OCI-LY7 (cell line): ENCODE measurements at regions not wholly inside any gene's neighbourhood (a gene's known extent, or its start where the extent isn't known, plus 50 kb on each side); places are given as distances from the start of the nearest gene placed in this dataset.
A peak's percentile ranks its signal among the peaks of the same experiment; 100 is the strongest.

Source experiments
- BruUV-seq: library from RNA; stranded (reverse); fragments of 400-500 nt; replicated peaks from 2 replicates; lab custom pipeline; 2021; lab: Mats Ljungman, UMichigan
- CTCF ChIA-PET: fragments of 300-600 bp; sonication (Branson Sonifier 250); formaldehyde crosslinking; loops from one replicate; lab custom pipeline; 2022; ENCODE audit warnings: antibody characterized with exemption; ENCODE audit not compliant: unreplicated experiment; lab: Charles Lee
- POLR2A ChIA-PET: fragments of 300-600 bp; sonication (Branson Sonifier 250); formaldehyde crosslinking; loops from one replicate; lab custom pipeline; 2022; ENCODE audit warnings: antibody characterized with exemption; lab: Charles Lee
- DNase-seq: peaks from one replicate; pipeline ENCODE4 v3.0.0-alpha.2; 2015; ENCODE audit warnings: low spot score
- H2AFZ ChIP-seq: fragments of 200-600 bp; sonication (generic), shearing (Covaris generic); 2 replicates; pipeline ENCODE4 v1.6.1; 2014; ENCODE audit warnings: mild to moderate bottlenecking, antibody characterized with exemption, low read length, moderate library complexity
- H3K27ac ChIP-seq: fragments of 200-600 bp; sonication (generic); 2 replicates; pipeline ENCODE4 v1.5.1; 2014; ENCODE audit warnings: mixed run types, low read depth, mild to moderate bottlenecking, moderate library complexity, low read length, inconsistent platforms; ENCODE audit not compliant: poor library complexity, severe bottlenecking
- H3K36me3 ChIP-seq: fragments of 200-600 bp; sonication (generic); 2 replicates; pipeline ENCODE4 v1.6.1; 2014; ENCODE audit warnings: mild to moderate bottlenecking, antibody characterized with exemption, low read length, moderate library complexity, mixed read lengths; ENCODE audit not compliant: insufficient read depth
- H3K4me1 ChIP-seq: fragments of 200-600 bp; sonication (generic); 2 replicates; pipeline ENCODE4 v1.5.1; 2014; ENCODE audit warnings: mild to moderate bottlenecking, low read length; ENCODE audit not compliant: insufficient read depth, poor library complexity, severe bottlenecking
- H3K4me2 ChIP-seq: fragments of 200-600 bp; sonication (generic); 2 replicates; pipeline ENCODE4 v1.6.1; 2014; ENCODE audit warnings: mild to moderate bottlenecking, low read length
- H3K4me3 ChIP-seq: fragments of 200-600 bp; sonication (generic); 2 replicates; pipeline ENCODE4 v1.5.1; 2014; ENCODE audit warnings: mild to moderate bottlenecking, low read depth, low read length; ENCODE audit not compliant: poor library complexity, severe bottlenecking
- H3K79me2 ChIP-seq: fragments of 200-600 bp; sonication (generic); 2 replicates; pipeline ENCODE4 v1.6.1; 2016; ENCODE audit warnings: low read depth, mild to moderate bottlenecking, low read length, moderate library complexity, mixed read lengths; ENCODE audit not compliant: insufficient read depth
- H3K9me2 ChIP-seq: fragments of 200-600 bp; sonication (generic); 2 replicates; pipeline ENCODE4 v1.6.1; 2016; ENCODE audit warnings: mild to moderate bottlenecking, low read length, mixed read lengths; ENCODE audit not compliant: insufficient read depth
- H3K9me3 ChIP-seq: fragments of 200-600 bp; sonication (generic); 2 replicates; pipeline ENCODE4 v1.6.1; 2014; ENCODE audit warnings: mild to moderate bottlenecking, mixed run types, low read length, mixed read lengths
- H4K20me1 ChIP-seq: fragments of 200-600 bp; sonication (generic); 2 replicates; pipeline ENCODE4 v1.6.1; 2014; ENCODE audit warnings: mild to moderate bottlenecking, antibody characterized with exemption, low read length, moderate library complexity, mixed read lengths; ENCODE audit not compliant: insufficient read depth
- EZH2phosphoT487 ChIP-seq: fragments of 200-600 bp; sonication (generic); IDR thresholded peaks from 2 replicates; pipeline ENCODE4 v1.6.1; 2018; ENCODE audit warnings: low read depth, borderline replicate concordance, mild to moderate bottlenecking, mixed run types, antibody characterized with exemption, low read length, moderate library complexity, mixed read lengths
- intact Hi-C: fragments of 100-400 bp; cut with micrococcal nuclease; formaldehyde crosslinking; loops from one replicate; pipeline ENCODE4 v1.10.0; 2022; ENCODE audit not compliant: unreplicated experiment
- TF ChIP-seq, protein P1 (sequence below): fragments of 200-600 bp; sonication (generic); conservative IDR thresholded peaks from 2 replicates; pipeline ENCODE4 v1.5.1; 2014; ENCODE audit warnings: mild to moderate bottlenecking, antibody characterized with exemption, low read length, moderate library complexity, mixed read lengths

DNA sequence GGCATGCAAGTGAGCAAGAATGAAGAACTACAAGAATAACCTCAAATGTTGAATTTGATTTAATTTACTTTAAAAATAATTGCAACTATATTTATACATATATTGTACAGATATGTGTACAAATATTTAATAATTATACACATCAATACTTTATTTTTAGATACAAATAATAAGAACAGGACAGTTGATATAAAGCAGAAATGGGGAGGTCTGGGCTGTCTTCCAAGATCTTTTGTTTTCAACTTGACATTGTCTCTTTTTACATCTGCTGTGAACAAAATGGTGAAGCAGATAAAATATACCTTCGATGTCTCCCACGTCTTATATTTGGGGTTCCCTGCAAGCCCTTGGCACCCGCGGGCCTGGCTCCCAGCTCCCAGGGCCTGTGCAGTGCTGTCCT, 231.3 kb upstream of the RBBP8 start:
- intact Hi-C loops: no loop called here

DNA sequence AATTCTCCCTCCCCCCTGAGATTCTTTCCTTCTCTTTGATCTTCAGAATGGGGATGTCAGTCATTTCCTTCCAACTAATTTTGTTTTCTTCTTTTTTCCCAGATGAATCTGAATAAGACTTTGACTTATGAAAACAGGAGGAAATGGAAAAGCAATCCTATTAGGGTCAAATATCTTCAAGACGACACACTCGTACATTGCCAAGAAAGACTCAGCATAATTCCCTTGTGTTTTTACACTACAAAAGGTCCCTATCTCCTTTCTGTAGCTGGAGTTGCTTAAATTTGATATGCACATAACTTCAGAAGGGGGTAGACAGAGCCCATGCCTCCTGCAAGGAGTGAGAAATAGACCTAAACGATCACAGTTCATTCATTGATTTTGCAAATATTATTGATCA, 230.3 kb upstream of the RBBP8 start:
- H3K36me3 ChIP-seq: no peaks in the 10 kb centered on the region
- no peak overlapping the region for H2AFZ ChIP-seq
- no peak overlapping the region for H3K27ac ChIP-seq
- H3K79me2 ChIP-seq: no peaks in the 10 kb centered on the region
- intact Hi-C loops: no loop called here
- DNase-seq: no peak
- H3K9me3 ChIP-seq: no peaks in the 10 kb centered on the region
- H3K4me2 ChIP-seq: no peak overlapping the region
- no peaks in the 10 kb centered on the region for H4K20me1 ChIP-seq
- ChIA-PET CTCF (no interaction called here), POLR2A (no interaction called here)
- BruUV-seq: no TSS peak
- H3K4me1 ChIP-seq: no peaks in the 10 kb centered on the region
- no peak for TF ChIP-seq EZH2phosphoT487
- TF ChIP-seq, protein P1, sequence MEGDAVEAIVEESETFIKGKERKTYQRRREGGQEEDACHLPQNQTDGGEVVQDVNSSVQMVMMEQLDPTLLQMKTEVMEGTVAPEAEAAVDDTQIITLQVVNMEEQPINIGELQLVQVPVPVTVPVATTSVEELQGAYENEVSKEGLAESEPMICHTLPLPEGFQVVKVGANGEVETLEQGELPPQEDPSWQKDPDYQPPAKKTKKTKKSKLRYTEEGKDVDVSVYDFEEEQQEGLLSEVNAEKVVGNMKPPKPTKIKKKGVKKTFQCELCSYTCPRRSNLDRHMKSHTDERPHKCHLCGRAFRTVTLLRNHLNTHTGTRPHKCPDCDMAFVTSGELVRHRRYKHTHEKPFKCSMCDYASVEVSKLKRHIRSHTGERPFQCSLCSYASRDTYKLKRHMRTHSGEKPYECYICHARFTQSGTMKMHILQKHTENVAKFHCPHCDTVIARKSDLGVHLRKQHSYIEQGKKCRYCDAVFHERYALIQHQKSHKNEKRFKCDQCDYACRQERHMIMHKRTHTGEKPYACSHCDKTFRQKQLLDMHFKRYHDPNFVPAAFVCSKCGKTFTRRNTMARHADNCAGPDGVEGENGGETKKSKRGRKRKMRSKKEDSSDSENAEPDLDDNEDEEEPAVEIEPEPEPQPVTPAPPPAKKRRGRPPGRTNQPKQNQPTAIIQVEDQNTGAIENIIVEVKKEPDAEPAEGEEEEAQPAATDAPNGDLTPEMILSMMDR: no peak
- H3K9me2 ChIP-seq: no peaks in the 10 kb centered on the region
- H3K4me3 ChIP-seq: no peak overlapping the region

More for the DNA sequence above, 231.3 kb upstream of the RBBP8 start:
- Histone ChIP-seq H3K36me3 (no peaks in the 10 kb centered on the region), H3K27ac (no peak overlapping the region), H3K4me2 (no peak overlapping the region), H3K4me1 (no peaks in the 10 kb centered on the region), H3K4me3 (no peak overlapping the region), H2AFZ (no peak overlapping the region), H3K79me2 (no peaks in the 10 kb centered on the region), H3K9me2 (no peaks in the 10 kb centered on the region), H4K20me1 (no peaks in the 10 kb centered on the region), H3K9me3 (no peaks in the 10 kb centered on the region)
- CTCF ChIA-PET: no interaction called here
- POLR2A ChIA-PET: no interaction called here
- no peak for TF ChIP-seq EZH2phosphoT487
- TF ChIP-seq, protein P1: no peak
- DNase-seq: no peak
- BruUV-seq: no TSS peak

DNA sequence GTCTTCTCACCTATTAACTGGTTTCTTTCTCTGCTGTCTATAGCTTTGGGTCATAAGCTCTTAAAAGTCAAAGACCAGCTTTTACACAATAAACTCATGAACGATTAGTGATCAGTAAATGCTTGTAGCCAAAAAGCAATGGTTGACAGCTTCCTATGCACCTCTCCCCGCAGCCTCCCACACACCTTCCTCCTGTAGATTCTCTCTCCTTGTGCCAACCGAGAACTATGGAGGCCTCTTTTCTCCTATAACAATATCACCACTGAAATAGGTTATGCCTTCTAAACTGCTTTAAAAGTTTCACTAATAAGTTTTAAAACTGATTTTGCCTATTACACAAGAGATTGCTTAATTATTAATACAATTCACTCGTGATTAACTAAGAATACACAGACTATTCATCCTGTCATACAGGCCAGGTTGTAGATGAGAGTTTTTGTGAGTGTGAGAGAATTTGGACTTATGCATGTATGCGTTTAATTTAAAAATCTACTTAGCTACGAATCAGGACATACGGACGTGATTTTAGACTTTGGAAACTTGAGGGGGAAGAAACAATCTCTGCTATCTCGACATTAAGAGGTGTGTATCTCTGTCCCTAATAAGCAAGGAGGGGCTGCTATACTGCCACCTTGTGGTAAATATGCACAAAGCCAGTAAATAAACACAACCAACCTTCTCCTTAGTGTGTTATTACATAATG, 229.1 kb upstream of the RBBP8 start:
- peak; percentile 56 for DNase-seq
- POLR2A ChIA-PET: interaction anchor here (0.6 kb wide), 1 partner anchor 1494 kb away, joined by 4 read pairs; no protein-coding TSS in a partner anchor
- intact Hi-C loops: no loop called here

More for the DNA sequence above, 229.1 kb upstream of the RBBP8 start:
- Histone ChIP-seq H3K27ac (no peak overlapping the region), H3K36me3 (no peaks in the 10 kb centered on the region), H3K9me2 (no peaks in the 10 kb centered on the region), H3K4me2 (no peak overlapping the region), H2AFZ (no peak overlapping the region), H4K20me1 (no peaks in the 10 kb centered on the region), H3K4me3 (no peak overlapping the region), H3K4me1 (no peaks in the 10 kb centered on the region), H3K79me2 (no peaks in the 10 kb centered on the region), H3K9me3 (no peaks in the 10 kb centered on the region)
- BruUV-seq: no TSS peak
- CTCF ChIA-PET: no interaction called here
- TF ChIP-seq, protein P1: peak; percentile 98
- TF ChIP-seq EZH2phosphoT487: no peak
